Tibial nerve (tissue), 3 donors: ENCODE measurements at regions not wholly inside any gene's neighbourhood (a gene's known extent, or its start where the extent isn't known, plus 50 kb on each side); places are given as distances from the start of the nearest gene placed in this dataset.

Experiments
- CTCF ChIP-seq, 5 experiments: fragments of 200-600 bp in 3 of 5; fragments of 450-650 bp in 2 of 5; sonication (generic) in 3 of 5; IDR thresholded peaks; one replicate each; pipeline ENCODE4 v1.5.1; 2016 to 2019; ENCODE audit warnings: antibody characterized with exemption in 5 of 5, mild to moderate bottlenecking in 3 of 5, moderate library complexity in 2 of 5
- POLR2A ChIP-seq, 2 donors: fragments of 450-650 bp; IDR thresholded peaks; one replicate each; pipeline ENCODE4 v1.6.1; 2017; ENCODE audit warnings: antibody characterized with exemption in 2 of 2, mild to moderate bottlenecking in 2 of 2, moderate library complexity in 2 of 2

- TF ChIP-seq CTCF (IDR thresholded peaks at IDR 0.05) (no peak), POLR2A (IDR thresholded peaks at IDR 0.05) (no peak)
Measured at GRCh38 chr1:239888639-239889038, 203.0 kb upstream of the FMN2 start.
